Gastroesophageal sphincter (tissue), 3 donors: ENCODE measurements at regions not wholly inside any gene's neighbourhood (a gene's known extent, or its start where the extent isn't known, plus 50 kb on each side); places are given as distances from the start of the nearest gene placed in this dataset.
"Not testable (repeated sequence)": the region's sequence is repeated elsewhere in the genome, so short reads cannot be mapped to it uniquely, and the experiment has no call there.

ENCODE experiments used
- CTCF ChIP-seq, 4 experiments: fragments of 200-600 bp in 2 of 4; fragments of 450-650 bp in 2 of 4; sonication (generic) in 1 of 4; IDR thresholded peaks; one replicate each; pipeline ENCODE4 v1.5.1; 2017 to 2019; ENCODE audit warnings: antibody characterized with exemption in 4 of 4, mild to moderate bottlenecking in 2 of 4, moderate library complexity in 2 of 4
- EP300 ChIP-seq: sonication (generic); formaldehyde crosslinking; IDR thresholded peaks from one replicate; pipeline ENCODE4 v1.6.1; 2017; ENCODE audit warnings: antibody characterized with exemption, mild to moderate bottlenecking
- POLR2AphosphoS5 ChIP-seq: sonication (generic); formaldehyde crosslinking; IDR thresholded peaks from one replicate; pipeline ENCODE4 v1.6.1; 2017; ENCODE audit warnings: antibody characterized with exemption

- not testable (repeated sequence) for TF ChIP-seq CTCF (IDR thresholded peaks at IDR 0.05); POLR2AphosphoS5; EP300
These were observed 770.6 kb upstream of the LRRN3 start for GRCh38 chr7:110320285-110320684.
